PC-3 (cell line): ENCODE measurements at regions not wholly inside any gene's neighbourhood (a gene's known extent, or its start where the extent isn't known, plus 50 kb on each side); places are given as distances from the start of the nearest gene placed in this dataset.

Experiments
- EZH2 ChIP-seq: fragments of 300-600 bp; sonication (generic); IDR thresholded peaks from one replicate; pipeline ENCODE4 v1.6.1; 2017; ENCODE audit warnings: antibody characterized with exemption, mild to moderate bottlenecking, low read length; ENCODE audit not compliant: unreplicated experiment
- TF ChIP-seq, protein P1 (sequence below): fragments of 300-600 bp; sonication (generic); conservative IDR thresholded peaks from 2 replicates; pipeline ENCODE4 v1.5.1; 2017; ENCODE audit warnings: antibody characterized with exemption, low read depth, mild to moderate bottlenecking, low read length

DNA sequence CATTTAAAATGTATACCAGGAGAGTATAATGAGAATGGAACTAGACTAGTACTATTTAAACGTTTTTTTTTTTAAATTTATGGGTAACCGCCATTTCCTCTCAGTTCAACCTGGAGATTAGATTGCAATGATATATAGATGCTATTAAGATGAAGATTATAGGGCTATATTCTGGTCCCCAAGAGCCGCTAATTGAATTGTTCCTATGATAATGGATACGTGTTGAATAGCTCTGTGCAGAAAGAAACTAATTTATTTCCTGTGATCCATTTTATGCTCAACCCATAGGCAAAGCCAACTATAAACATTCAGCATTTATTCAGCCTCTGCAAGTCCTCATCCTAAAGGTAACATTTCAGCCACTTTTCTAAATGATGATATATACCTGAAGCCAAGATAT lies 1595.1 kb upstream of the SEL1L start:
- TF ChIP-seq, protein P1, sequence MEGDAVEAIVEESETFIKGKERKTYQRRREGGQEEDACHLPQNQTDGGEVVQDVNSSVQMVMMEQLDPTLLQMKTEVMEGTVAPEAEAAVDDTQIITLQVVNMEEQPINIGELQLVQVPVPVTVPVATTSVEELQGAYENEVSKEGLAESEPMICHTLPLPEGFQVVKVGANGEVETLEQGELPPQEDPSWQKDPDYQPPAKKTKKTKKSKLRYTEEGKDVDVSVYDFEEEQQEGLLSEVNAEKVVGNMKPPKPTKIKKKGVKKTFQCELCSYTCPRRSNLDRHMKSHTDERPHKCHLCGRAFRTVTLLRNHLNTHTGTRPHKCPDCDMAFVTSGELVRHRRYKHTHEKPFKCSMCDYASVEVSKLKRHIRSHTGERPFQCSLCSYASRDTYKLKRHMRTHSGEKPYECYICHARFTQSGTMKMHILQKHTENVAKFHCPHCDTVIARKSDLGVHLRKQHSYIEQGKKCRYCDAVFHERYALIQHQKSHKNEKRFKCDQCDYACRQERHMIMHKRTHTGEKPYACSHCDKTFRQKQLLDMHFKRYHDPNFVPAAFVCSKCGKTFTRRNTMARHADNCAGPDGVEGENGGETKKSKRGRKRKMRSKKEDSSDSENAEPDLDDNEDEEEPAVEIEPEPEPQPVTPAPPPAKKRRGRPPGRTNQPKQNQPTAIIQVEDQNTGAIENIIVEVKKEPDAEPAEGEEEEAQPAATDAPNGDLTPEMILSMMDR, result no peak
- no peak for TF ChIP-seq EZH2
